GM19468 (cell line): ENCODE measurements at regions not wholly inside any gene's neighbourhood (a gene's known extent, or its start where the extent isn't known, plus 50 kb on each side); places are given as distances from the start of the nearest gene placed in this dataset.
"Not testable (repeated sequence)": the region's sequence is repeated elsewhere in the genome, so short reads cannot be mapped to it uniquely, and the experiment has no call there.

Source experiments
- ATAC-seq: cut with Tn5 transposase; IDR thresholded peaks from one replicate; pipeline ENCODE4 v1.9.1; 2021; ENCODE audit warnings: mild to moderate bottlenecking, moderate library complexity, moderate number of reproducible peaks; ENCODE audit not compliant: unreplicated experiment; ENCODE audit errors: extremely low read depth

DNA sequence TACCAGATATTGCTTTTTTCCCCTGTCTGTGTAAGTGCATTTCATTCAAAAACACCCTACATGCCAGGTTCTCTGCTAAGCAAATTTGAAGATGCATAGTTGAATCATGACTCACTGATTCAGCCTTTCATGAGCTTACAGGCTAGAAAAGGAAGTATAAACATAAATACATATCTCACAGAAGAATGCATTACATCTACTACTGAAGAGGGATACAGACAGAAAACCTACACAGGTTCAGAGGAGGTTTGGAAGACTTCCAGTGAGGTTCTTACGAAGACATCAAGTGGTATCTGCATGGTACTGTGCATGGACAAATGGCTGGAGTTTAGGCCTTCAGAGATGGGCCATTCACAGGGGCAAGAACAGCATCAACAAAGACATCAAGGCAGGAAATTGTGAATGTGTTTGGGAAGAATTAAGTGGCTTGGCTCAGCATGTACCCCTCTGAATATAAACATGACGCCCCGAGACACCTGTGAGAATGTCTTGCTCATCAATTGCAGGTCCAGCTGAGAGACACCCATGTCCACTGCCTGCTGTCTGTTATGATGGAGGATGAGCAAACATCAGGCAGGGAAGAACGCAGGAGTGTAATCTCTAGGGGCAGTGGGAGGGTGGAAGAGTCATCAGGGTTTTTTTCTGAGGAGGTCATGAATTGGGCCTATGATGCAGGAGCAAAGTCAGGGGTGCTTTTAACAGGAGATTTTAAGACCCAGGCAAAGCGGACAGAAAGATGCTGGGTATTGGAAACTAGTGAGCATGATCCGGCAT, 105.1 kb upstream of the GALNT15 start:
- no peak for ATAC-seq

DNA sequence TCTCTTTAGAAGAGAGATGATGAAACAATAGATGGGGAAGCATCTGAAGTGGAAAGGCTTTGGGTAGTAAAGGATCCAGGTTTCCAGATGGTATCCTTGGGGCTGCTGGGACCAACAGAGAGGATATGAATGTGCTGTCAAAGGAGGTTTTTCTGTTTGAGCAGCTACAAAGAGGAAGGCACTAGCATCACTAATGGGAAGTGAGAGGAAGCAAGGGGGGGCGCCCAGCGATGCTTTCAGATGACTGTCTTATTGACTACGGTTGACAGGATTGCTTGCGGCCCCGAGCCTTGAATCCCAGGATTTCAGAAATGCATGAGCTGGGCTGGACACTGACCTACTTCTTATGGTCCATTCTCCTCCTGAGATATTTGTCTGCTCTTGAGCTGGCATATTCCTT, 103.8 kb upstream of the GALNT15 start:
- no peak for ATAC-seq

DNA sequence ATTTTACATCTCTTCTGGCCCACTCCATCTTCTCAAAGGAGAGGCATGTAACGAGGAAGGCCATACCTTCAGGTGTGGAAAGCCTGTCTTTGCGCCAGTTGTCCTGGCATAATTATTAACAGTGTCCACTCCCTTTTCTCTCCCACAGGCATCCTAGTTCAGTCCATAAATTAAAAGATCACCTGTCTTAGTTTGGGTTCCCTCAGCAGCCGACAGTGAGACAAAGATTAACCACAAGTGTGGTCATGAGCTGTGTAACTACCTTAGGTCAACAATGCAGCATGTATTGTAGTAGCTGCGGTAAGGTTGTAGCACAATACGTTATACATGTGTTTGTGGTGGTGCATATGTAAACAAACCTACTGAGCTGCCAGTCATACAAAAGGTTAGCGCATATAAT, 103.3 kb upstream of the GALNT15 start:
- no peak for ATAC-seq

DNA sequence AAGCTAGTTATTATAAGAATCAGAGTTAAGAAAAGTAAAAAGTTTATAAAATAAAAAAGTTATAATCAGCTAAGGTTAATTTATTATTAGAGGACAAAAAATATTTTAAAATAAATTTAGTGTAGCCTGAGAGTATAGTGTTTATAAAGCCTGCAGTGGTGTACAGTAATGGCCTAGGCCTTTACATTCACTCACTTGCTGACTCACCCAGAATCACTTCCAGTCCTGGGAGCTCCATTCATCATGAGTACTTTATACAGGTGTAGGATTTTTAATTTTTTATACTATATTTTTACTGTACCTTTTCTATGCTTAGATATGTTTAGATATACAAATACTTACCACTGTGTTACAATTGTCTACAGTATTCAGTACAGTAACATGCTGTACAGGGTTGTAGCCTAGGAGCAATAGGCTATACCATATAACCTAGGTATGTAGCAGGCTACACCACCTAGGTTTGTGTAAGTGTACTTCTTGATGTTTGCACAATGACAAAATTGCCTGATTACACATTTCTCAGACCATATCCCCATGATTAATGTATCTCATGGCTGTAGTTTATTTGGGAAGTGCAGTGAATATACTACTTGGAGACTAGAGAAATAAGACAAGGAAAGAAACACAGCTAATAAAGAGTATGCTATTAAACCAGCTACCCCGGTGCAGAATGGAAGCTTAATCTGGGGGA, 101.9 kb upstream of the GALNT15 start:
- no peak for ATAC-seq

DNA sequence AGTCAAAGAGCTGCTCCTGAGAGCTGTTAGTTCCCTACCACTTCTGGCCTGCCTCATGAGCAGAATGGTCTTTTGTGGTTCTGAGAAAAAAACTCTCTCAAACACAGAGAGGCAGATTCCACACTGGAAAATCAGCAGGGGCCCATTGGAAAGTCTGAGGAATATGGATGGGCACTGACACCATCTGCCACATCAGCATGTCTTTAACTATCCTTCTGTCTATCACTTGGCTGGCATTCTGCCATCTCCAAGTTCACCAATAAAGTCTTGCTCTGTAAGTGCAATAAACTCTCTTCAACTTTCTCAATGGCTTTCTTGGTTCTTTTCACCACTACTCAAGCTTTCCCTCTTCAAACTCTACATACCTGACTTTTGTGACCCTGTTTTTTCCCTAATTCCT, 101.3 kb upstream of the GALNT15 start:
- no peak for ATAC-seq

DNA sequence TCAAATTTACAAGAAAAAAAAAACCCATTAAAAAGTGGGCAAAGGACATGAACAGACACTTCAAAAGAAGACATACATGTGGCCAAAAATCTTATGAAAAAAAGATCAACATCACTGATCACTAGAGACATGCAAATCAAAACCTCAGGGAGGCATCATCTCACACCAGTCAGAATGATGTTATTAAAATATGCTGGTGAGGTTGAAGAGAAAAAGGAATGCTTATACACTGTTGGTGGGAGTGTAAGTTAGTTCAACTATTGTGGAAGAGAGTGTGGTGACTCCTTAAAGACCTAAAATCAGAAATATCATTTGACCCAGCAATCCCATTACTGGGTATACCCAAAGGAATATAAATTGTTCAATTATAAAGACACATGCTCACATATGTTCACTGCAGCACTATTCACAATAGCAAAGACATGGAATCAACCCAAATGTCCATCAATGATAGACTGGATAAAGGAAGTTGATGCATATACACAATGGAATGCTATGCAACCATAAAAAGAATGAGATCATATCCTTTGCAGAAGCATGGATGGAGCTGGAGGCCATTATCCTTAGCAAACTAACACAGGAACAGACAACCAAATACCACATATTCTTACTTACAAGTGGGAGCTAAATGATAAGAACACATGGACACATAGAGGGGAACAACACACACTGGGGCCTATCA, 100.3 kb upstream of the GALNT15 start:
- not testable (repeated sequence) for ATAC-seq

DNA sequence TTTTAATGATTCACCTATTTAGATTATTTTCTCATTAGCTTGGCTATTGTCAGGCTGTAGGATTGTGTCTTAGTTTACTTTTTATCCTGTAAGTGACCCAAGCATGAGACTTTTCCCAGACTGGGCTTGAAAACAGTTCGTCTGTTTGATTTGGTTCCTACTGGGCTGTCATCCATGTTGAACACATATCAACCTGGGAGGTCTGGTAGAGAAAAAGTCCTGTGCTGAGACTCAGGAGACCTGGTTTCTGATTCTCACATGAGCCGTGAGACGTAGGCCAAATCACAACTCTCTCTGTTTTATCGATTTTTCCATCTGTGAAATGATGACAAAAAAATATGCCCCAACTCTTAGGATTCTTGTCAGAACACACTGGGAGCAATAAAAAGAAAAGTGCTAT, 98.8 kb upstream of the GALNT15 start:
- ATAC-seq: no peak

DNA sequence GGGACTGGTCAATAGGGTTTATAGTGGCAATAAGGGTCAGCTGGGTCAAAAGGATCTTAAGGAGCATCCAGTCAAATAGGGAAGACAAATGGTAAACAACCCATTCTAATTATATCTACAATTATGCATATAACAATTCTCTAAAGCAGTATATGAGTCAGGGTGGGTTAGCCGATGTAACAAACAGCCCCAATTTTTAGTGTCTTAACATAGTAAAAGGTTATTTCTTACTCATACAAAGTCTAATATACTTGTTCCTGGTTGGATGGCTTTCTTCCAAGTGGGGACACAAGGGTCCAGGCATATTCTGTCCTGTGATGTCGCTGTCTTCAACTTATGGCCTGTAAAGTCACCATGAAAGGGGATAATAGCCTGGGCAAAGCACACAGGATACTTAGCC, 97.9 kb upstream of the GALNT15 start:
- no peak for ATAC-seq

DNA sequence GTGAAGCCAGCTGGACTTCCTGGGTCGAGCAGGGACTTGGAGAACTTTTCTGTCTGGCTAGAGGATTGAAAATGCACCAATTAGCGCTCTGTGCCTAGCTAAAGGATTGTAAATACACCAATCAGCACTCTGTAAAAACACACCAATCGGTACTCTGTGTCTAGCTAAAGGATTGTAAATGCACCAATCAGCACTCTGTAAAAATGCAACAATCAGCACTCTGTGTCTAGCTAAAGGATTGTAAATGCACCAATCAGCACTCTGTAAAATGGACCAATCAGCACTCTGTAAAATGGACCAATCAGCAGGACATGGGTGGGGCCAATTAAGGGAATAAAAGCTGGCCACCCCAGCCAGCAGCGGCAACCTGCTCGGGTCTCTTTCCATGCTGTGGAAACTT, 97.3 kb upstream of the GALNT15 start:
- ATAC-seq: not testable (repeated sequence)

DNA sequence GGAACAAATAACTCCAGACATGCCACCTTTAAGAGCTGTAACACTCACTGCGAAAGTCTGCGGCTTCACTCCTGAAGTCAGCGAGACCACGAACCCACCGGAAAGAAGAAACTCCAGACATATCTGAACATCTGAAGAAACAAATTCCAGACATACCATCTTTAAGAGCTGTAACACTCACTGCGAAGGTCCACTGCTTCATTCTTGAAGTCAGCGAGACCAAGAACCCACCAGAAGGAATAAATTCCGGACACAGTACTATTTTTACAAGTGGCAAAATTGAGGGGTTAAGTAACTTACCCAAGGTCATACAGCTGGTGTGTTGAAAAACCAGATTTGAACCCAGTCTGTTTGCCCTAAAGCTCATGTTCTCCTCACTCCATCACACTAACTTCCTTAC, 96.8 kb upstream of the GALNT15 start:
- not testable (repeated sequence) for ATAC-seq

DNA sequence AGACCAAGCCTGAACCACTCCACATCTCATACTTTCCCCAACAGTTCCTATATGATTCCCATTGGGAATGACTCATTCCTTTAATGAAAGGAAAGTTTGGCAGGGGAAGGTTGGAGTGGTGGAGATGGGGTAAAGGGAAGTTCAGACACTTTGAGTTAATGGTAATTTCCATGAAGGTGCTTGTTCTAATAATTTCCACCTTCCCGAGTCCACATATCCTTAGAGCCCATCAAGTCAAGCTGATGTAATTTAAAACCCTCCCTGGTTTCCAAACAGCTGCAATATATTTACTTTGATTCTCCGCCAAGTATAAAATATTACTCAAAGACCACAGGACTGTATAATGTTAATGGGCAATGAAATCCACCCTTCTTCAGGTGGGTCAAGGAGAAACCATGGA, 95.0 kb upstream of the GALNT15 start:
- ATAC-seq: no peak

DNA sequence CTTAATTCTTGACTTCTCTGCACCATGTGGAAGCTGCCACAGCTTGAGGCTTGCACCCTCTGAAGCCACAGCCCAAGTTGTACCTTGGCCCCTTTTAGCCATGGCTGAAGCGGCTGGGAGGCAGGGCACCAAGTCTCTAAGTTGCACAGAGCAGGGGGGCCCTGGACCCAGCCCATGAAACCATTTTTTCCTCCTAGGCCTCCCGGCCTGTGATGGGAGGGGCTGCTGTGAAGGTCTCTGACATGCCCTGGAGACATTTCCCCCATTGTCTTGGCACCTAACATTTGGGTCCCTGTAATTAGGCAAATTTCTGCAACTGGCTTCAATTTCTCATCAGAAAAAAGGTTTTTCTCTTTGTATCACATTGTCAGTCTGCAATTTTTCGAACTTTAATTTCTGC, 92.8 kb upstream of the GALNT15 start:
- ATAC-seq: no peak

DNA sequence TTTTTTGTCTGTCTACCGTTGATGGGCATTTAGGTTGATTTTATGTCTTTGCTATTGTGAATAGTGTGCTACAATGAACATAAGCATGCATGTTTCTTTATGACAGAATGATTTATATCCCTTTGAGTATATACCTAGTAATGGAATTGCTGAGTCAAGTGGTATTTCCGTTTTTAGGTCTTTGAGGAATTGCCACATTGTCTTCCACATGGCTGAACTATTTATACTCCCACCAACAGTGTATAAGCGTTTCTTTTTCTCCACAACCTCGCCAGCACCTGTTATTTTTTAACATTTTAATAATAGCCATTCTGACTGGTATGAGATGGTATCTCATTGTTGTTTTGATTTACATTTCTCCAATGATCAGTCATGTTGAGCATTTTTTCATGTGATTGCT, 89.6 kb upstream of the GALNT15 start:
- ATAC-seq: no peak

DNA sequence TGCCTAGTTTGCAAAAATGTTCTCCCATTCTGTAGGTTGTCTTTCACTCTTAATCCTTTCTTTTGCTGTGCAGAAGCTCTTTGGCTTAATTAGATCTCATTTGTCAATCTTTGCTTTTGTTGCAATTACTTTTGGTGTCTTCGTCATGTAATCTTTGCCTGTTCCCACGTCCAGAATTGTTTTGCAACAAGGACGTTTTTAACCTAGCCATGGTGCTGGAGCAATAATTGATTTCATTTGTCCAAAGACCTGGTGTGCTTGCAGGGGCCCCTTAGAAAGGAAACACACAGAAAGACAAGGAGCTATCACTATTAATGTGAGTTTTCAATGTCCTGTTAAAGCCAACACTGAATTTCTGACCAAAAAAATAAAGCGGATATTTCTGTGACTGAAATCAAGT, 89.1 kb upstream of the GALNT15 start:
- ATAC-seq: no peak

DNA sequence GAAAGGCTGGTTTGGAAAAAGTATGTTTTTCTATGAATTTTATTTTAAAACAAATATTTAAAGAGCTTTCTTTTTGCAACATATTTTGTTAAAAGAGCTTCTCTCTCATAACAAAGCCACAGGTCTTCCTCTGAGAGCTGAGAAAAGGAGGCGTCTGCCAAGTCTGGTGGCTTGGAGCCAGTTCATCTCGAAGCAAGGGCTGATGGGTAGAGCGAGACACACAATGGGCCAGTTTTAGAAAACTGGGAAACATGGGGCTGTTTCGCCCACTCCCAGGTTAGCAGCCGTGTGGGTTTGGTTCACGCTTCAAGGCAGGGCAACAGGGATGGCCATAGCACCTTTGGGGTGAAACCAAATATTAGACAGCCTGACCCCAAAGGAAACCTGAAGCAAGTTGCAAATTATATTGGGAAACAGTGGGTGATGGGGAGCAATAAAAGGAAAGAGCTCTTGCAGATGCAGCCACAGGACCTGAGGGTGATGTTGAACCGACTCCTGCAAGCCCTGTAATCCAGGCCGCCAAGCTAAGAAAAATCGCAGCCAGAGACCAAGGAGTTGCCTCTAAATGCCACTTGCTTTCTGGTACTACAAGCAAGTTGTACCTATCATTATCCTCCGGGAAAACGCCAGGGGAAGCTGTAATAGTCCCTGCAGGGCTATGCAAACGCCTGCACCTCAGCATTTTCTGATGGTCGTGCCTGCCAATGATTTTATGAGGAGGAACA, 88.4 kb upstream of the GALNT15 start:
- ATAC-seq: no peak

DNA sequence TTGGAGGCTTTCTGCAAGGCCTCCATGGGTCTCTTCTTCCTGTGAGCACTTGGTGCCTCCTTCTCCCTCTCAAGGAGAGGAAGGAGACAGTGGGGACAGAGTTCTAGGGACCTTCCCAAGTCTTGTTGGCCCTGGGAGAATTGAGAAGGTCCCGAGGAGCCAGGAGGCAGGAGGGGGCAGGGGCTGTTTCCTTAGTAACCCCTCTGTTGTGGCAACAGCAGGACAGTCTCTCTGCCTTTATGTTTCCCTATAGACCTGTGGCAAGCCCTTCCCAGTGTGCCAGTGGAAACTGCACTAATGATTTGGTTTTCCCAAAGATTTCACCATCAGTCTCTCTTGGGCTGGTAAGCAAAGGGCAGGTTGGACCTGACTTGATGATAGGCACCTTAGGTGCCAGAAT, 87.8 kb upstream of the GALNT15 start:
- ATAC-seq: no peak

DNA sequence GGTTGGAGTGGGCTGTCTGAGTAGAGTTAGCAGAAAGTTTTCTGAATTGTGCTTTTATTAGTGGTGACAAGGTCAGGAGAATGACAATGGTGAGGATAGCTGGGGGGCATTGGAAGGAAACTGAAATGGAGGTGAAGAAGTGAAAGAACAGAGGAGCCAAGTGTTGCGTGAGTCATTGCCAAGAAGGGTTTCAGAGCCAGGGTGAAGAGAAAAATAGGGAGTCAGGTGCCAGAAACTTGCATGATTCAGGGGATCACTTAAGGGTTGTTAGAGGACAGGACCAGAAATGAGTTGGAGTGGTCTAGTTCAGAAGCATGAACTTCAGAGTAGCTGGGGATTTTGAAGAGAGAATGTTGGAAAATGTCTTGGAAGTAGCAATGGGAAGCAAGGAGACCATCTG, 86.0 kb upstream of the GALNT15 start:
- no peak for ATAC-seq

DNA sequence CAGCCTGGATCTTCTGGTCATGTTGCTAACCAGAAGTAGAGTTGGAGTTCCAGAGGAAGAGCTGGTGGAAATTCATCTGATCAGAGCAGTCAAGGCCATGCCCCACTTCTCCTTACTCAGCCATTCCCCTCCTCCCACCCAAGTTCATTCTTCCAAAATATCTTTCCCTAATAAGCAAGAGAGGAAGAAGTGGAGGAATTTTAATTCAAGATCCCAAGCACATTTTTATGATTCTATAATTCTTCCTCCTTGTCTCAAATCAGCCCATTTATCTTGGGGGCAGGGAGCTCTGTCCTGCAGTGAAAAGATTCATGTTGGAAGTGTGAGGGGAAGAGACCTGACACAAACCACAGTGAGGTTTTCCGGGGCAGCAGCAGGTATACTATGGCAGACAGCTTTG, 85.0 kb upstream of the GALNT15 start:
- no peak for ATAC-seq

DNA sequence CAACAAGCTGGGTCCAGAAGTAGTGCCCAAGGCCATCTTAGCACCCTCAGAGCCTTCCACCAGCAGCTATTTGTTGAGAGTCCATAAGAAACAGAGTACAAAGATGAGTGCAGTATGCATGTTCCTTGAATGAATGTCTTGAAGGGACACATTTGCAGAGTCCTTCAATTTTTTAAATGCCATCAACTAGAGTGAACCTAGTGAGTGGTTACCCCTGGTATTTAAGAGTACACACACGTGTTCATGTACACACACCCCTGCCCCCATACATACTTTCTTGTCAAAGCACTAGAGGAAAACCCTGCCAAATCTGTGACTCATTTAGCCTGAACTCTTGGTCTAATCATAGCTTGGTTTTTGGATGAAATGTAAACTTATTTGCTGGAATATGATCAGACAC, 84.5 kb upstream of the GALNT15 start:
- ATAC-seq: no peak

DNA sequence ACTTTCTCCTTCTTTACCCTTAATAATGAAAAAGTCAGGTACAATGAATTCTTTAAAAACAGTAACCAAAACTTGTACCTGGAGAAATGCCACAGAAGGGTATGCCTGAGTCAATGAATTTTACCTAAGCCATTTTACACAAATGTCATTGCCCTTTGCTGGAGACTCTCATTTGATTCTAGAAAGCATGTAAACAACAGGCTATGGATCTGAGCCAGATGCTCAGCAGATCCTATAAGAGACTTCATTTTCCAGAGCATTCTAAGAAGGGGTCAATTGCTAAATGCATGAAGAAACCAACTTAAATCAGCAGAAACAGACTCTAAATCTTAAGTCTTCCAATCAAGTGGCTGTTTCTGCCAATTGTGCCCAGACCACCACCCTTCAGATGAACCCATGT, 83.8 kb upstream of the GALNT15 start:
- ATAC-seq: no peak

DNA sequence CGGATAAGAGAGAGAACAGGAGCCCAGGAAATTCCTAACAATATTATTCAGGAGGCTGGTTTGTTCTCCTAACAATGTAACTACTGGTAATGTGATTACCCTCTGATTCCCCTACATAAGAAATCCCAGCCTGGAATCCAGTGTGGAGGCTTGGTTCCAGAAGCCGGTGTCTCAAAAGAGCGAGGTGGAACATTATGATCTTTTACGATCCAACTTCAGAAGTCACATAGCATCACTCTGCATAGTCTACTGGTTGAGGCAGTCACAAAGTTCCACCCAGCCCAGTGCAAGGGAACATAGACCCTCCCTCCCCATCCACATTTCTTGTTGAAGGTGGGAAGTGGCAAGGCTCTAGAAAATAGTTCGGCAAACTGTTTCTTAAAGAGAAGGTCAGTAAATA, 81.6 kb upstream of the GALNT15 start:
- no peak for ATAC-seq
